ENCODE measurements at regions not wholly inside any gene's neighbourhood (a gene's known extent, or its start where the extent isn't known, plus 50 kb on each side); places are given as distances from the start of the nearest gene placed in this dataset.
"Not testable (repeated sequence)": the region's sequence is repeated elsewhere in the genome, so short reads cannot be mapped to it uniquely, and the experiment has no call there.

DNA sequence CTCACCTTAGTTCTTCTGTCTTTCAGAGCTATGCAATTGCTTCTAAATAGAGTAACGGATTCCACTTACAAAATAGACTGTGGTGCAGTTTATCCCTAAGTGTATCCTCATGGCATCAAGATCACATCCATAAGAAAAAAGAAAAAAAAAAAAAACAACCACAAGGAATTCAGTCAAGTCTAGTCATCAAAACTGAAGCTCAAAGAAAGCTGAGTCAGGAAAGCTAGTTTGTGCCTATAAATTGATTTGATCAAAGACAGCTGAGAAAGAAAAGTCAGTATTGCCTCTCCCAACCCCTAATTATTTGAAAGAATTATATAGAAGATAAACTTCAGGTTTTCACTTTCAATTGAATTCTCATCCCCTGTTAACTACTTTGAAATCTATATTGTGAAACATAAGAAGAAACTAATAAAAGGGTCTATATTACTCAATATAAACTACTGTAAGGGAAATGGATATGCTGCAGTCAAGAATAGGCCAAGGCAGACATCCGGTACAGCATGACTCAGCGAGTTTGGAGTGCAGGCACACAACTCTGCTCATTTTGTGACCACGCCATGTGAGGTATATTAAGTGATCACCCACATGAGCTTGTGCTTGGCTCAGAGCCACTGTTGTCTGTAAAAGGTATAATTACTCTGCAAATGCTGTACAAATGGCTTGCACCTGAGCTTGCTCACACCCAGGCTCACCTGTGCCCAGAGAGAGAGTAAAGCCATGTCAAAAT lies 568.1 kb upstream of the CRIM1 start:
- no peak for DNase-seq

DNA sequence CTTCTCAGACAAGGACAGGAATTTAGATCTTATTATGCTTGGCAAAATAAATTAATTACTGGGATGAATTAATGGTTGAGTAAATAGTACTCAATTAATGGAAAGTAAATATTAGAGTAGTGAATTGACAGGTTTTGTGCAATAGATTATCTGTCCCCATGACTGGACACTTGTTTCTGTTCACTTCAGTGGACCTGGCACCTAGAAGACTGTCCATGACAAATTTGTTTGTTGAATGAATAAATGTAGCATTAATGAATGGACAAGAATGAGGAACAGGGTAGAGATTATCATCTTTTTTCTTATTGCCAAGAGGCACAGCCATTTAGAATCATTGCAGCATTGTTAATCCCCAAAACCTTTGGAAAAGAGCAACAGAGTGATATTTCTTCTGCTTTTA lies 570.0 kb upstream of the CRIM1 start:
- no peak for DNase-seq

DNA sequence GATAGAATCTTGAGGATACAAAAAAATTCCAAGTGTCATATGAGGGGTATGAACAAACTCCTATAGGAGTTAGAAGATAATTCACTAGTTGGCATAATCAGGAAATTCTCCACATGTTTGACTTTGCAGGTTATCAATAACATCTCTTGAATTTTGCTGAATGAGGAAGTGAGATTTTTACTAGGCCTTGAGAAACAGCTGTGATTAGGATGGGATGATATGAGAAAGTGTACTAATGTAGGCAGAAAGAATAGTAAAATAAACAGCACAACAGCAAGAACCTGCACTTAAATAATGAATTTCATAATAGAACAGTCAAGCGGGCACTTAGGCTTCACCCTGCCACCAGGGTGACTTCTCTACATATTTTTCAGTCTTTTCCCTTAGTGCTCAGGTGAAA lies 570.8 kb upstream of the CRIM1 start:
- DNase-seq: no peak

DNA sequence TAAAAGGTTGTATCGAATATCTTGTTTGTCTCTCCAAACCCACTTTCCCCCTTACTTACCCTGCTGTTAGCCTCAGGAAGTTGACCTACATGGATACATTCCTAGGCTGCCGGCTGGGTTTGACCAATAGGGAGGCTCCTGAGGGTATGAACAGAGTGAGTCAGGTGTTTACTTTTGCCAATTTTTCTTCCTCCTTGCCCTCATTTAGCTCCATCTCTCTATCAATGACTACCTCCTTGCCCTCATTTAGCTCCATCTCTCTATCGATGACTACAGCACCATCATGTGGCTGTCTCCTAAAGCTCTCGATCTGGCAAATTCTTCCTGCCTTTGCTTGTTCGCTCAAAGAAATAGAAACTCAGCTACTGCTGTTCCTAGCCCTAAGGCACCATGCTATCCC lies 571.9 kb upstream of the CRIM1 start:
- DNase-seq: no peak

DNA sequence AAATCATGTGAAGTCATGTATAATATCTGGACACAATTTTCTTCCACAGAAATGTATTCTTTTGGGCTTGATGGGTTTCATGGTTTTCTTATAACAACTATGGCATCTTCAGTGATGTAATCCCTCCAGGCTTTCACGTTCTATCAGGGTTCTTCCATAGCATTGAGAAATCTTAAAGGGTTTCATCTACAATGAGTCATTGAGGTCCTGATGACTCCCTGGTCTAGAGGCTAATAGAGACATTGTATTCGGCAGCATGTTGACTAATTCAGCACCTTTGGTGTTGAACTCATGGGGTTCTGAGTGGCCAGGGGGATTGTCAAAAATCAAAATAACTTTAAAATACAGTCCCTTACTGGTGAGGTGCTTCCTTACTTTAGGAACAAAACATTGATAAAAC lies 614.0 kb upstream of the CRIM1 start:
- DNase-seq: no peak

DNA sequence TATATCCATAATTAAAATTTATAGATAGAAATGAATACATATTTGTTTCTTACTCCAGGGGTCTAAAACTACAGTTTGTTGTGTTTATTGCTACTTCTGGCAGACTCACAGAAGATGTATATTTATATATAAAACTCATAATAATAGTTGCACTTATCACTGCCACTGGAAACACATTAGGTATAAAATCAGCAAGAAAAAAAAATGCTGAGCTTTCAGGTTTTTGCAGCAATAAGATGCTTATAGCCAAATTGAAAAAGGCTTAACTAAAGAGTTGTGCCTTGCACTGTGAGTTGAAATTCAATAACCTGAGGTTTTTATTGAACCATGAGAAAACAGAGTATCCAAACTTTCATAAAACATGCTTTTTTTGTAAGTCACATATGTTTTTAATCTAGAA lies 623.9 kb upstream of the CRIM1 start:
- DNase-seq: no peak

DNA sequence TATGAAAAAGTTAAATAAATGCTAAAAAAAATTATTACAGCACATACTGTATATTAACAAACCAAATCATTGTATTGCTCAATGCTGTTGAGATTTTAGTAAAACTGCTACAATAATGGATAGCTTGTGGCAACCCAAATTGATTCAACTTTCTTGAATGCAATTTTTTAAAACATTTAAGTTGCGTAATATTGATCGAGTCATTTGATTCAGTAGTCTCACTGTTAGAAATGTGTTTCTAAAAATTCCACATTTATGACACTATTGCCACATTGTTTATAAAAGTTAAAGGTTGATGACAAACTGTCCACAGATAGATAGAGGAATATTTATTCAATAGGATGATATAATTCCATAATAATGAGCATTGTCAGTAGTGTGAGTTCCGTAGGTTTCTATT lies 640.7 kb upstream of the CRIM1 start:
- no peak for DNase-seq

DNA sequence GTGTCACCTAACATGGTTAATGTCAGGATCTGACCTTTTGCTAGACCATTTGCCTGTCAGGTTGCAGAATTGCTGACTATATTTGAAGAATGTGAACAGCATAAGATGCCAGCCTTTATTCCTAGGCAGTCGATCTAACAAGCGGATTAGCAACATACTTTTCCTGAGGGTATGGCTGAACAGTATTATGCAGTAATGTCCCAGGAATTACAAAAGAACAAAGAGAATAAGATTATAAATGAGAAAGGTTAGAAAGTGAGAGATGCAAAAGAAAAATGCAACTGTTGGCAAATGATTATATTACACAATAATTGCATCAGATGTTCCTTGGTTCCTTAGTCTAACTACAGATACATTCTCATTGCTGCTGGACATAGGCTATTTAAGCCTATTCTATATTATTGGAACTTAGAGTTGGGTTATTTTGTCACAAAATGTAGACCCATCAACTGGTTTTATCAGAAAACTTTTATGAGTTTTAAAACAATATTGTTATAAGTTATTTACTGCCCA lies 647.1 kb upstream of the CRIM1 start:
- no peak for DNase-seq

DNA sequence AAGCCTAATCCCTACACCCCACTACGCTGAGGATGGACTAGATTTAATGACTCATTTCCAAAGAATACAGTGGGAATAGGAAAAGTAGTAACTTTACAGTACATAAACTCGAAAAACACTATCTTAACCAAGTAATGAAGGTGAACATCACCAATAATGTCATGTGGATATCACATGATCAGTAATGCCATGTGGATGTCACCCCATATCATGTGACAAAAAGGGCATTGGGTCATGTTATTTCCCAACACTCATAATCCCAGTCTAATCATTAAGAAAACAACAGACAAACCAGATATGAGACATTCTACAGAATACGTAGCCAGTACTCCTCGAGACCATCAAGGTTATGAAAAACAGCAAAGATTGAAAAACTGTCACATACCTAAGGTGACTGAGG lies 667.3 kb upstream of the CRIM1 start:
- no peak for DNase-seq

DNA sequence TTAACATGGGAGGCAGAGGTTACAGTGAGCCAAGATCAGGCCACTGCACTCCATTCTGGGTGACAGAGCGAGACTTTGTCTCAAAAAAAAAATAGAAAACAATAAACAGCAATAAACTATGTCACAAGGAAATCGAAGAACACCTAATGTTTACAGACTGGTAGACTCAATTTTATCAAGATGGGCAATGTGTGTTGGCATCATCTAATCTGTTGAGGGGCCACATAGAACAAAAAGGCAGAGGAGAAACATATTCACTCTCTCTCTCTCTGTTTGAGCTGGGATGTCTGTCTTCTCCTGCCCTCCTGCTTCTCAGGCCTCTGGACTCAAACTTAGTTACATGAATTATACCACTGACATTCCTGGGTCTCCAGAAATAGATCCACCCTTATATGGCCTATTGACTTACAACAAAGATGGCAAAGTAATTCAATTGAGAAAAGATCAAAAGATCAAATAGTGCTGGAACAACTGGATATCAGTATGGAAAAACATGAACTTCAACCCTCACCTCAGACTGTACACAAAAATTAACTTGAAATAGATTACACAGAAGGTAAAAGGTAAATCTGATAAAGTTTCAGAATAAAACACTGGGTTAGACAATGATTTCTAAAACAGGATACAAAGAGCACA lies 703.8 kb upstream of the CRIM1 start:
- no peak for DNase-seq

DNA sequence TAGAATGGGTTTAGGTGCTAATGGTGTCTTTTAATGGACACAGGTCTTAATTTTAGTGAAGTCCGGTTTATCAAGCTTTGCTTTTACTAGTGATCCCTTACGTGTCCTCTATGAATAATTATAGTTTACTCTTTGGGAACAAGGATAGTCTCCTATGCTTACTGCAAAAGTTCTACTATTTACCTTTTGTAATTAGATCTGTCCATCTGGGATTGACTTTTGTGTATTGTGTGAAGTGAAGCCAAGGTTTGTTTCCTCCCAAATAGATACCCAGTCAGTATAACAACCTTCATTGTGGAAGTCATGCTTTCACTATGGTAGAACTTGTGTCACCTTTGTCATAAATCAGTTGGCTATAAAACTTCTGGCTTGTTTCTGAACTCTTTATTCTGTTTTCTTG lies 740.9 kb upstream of the CRIM1 start:
- DNase-seq: no peak

DNA sequence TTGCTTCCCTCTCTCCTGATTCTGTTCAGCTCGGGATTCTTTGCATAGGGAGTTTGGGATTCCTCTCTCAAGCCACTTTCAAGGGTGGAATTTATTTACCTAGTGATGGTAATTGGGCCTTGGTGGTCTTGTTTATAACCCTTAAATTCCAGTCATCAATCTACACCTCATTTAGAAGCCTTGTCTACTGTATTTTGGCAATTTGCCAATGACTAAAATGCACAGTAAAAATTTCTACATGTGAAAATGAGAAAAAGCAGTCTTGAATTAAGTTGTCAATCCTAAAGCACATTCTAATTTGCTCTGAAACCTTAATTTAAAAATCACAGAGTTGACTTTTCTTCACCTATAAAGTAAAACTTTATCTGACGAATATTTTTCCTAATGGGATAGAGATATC lies 749.2 kb upstream of the CRIM1 start:
- no peak for DNase-seq

DNA sequence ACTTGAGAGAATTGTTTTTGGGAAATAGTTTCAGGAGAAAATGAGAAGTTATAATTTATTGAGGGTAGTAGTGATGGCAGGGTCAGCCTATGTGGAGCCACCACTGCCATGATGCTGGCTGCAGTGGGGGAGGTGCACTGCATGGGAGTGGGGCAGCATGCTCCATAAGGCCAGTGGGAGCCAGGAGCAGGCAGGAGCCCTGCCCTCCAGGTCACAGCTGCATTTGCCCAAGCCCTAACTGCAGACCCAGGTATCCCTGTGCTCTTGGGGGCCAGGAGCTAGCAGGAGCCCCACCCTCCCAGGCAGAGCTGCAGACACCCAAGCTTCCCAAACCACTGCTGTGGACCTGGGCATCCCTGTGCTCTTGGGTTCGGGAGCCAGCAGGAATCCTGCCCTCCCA lies 757.3 kb upstream of the CRIM1 start:
- no peak for DNase-seq

DNA sequence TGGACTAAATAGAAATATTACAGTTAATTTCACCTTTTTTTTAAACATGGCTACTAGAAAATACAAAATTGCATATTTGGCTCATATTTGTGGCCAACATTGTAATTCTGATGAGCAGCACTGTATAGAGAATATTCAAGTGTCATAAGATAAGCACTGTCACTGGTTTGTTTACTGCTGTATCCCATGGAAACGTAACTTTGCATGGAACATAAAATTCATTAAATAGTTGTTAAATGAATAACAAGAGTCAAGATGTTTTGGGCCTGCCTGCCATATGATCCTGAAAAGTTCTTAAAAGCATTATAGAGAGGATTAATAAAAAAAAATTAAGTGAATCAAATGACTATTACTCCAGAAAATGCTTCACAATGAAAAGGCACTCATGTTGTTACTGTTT lies 763.7 kb upstream of the CRIM1 start:
- DNase-seq: no peak

DNA sequence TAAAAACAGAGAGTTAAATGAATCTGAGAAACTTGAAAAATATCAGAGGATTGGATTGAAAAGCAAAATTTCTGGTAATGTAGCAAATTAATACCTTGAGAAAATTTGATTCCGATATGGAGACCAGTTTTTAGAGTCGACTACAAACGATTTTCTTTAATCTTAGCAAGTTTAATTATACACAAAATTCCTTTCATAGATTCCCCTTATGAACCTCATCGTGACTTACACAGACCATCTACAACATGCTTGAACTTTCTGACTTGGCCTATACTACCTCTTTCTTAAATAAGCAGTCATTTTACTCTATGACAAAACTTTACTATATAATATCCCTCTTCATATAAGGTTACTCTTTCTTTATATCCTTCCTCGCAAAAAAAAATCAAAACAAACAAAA lies 769.6 kb upstream of the CRIM1 start:
- no peak for DNase-seq

DNA sequence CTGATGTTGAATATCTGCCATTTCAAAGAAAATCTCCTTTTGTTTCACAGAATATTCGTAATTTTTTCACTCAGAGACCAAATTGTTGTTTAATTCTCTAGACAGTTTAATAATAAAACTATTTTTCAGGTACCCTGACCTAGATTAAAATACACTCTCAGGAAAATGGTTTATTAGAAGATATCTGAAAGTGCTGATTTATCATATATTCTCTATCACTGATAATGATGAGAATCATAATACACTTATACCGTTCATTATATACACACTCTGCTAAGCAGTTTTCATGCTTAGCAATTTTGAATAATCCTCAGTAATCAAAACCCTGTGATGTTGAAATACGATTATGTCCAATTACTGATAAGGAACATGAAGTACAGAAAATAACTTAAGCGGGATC lies 772.9 kb upstream of the CRIM1 start:
- DNase-seq: no peak

DNA sequence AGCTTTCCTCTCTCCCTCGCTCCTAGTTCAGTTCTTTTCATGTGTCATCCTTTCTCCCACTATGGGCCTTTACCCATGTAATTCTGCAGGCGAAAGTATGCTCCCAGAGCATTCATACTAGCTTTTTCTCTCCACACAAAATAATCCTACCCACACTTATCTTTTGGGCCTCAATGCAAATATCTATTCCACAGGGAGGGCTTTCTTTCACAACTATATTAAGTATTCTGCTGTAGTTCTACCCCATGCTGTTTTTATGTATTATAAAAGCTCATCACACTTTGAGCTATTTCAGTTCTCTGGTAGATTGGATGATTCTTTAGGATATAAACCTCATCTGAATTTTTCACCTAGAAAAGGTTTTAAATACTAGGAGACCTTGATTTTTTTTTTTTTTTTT lies 774.6 kb upstream of the CRIM1 start:
- DNase-seq: no peak

DNA sequence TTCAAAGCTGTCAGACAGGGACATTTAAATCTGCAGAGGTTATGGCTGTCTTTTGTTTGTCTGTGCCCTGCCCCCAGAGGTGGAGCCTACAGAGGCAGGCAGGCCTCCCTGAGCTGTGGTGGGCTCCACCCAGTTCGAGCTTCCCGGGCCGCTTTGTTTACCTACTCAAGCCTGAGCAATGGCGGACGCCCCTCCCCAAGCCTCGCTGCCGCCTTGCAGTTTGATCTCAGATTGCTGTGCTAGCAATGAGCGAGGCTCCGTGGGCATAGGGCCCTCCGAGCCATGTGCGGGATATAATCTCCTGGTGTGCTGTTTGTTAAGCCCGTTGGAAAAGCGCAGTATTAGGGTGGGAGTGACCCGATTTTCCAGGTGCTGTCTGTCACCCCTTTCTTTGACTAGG lies 787.0 kb upstream of the CRIM1 start:
- DNase-seq: not testable (repeated sequence)

DNA sequence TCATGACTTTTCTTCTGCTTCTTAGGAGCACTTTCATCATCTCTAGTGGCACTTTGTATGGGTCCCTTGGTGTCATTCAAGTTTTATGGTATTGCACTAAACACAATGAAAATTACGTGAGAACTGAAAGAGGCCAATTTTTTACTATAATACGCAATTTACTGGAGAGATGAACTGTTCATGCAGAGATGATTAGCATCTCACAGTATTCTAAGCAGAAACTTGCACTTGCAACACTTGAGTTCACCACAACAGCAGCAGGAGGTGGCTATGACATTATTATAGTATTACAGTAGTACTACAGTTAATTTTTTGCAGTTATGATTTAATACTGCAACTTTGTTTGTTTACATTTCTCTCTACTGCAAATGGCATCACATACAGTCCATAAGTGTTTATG lies 793.1 kb upstream of the CRIM1 start:
- no peak for DNase-seq

DNA sequence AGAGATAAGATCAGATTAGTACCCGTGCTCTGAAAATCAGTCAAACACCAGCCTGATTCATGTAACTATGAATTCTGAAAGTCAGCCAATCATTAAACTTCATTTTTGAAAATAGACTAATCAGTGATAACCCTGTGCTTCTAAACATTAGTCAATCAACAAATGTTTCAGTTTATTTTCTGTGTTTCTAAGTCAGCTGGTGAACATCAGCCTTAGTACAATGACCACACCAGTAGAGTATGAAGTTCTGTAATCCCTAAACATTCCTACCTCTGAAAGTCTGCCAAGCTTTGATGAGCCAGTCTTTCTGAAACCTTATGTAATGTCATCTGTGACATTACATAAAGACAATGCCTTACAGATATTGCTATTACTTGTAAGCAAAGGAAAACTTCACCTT lies 807.4 kb upstream of the CRIM1 start:
- no peak for DNase-seq

DNA sequence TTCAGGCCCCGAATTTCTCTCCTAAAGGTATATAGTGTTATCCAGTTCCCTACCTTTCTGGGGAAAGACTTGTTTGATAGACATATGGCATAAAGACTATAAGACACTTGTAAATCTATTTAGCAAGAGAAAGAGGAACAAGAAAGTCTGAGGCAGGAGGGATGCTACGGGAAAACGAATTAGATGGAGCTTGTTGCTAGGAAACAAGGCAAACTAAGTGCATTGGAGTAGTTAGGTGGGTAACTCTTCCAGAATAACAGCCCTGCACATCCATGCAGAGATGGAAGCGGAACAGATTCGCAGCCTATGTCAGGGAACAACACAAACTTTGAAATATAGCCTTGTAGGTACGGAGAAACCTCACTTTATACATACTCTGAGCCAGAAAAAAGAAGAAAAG lies 810.3 kb upstream of the CRIM1 start:
- no peak for DNase-seq

DNA sequence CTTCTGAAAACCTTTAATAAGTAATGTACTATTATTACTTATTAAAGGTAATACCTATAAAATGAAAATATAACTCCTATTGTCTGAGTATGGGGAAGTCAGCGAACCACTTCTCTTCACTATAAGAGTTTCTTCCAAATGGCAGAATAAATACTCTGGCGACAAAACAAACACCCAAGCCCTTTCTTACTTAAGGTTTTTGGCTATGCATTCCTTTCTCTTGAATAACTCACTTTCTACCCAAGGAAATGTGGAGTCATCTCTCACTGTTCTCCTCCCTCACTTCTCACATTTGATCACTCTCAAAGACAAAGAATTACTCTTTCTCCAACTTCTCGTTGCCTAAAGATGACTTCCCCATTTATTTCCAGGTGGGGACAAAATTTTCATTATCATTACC lies 816.8 kb upstream of the CRIM1 start:
- DNase-seq: no peak

DNA sequence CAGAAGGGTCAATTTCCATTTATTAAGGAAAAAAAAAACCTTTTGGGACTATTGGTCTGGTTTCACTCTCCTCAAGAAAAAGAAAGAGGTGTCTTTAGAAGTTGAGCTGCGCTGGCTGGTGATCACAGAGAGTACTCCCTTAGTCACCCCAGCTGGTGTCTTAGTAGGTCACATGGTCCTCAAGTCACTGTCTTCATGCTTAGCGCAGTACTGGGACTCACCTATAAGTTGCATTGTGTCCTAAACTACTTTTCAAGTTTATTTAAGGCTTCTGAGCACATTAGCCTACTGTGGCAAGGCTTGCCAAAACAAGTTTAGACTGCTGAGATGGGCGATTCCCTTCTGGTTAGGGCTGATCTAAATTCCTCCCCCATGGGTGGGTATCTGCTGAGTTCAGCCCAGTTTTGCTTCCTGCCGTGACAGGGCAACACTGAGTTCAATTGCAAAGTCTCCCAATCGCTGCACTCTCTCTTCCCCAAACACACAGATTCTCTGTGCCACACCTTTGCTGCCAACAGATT lies 824.9 kb upstream of the CRIM1 start:
- no peak for DNase-seq

DNA sequence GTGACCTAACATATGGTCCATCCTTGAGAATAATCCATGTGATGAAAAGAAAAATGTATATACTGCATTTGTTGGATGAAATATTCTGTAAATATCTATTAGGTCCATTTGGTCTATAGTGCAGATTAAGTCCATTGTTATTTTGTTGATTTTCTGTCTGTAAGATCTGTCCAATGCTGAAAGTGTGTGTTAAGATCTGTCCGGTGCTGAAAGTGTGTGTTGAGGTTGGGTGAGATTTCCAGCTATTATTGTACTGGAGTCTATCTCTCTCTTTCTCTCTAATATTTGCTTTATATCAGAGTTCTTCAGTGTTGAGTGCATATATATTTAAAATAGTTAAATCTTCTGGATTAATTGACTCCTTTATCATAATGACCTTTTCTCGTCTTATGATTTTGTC lies 828.8 kb upstream of the CRIM1 start:
- DNase-seq: no peak

DNA sequence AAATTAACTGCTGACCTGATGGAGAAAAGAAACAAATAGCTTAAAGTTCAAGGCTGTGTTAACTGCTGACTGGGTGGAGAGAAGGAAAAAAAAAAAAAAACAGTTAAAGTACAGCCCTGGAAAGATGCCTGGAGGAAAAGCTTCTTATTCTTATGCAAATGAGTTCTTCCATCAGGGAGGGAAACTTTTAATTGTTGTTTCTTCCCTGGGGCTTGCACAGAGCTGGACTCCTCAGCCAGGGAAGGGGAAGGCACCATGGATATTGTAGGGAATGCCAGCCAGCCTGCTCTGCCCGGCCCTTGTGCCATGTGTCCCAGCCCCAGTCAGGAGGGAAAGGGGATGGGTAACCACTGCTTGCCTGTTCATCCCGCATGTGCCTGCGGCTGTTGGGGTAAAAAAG lies 833.1 kb upstream of the CRIM1 start:
- DNase-seq: no peak

All from NCI-H345 (cell line).